ENCODE measurements at regions not wholly inside any gene's neighbourhood (a gene's known extent, or its start where the extent isn't known, plus 50 kb on each side); places are given as distances from the start of the nearest gene placed in this dataset.

- Histone ChIP-seq H3K4me2 (ENCODE audit: low read length) (peak overlapping the region; percentile 97), H3F3A (ENCODE audit: insufficient read depth, low read length) (no peaks in the 10 kb centered on the region), H3K4me1 (ENCODE audit: insufficient read depth, low read length, severe bottlenecking) (peaks cover 43% of the 10 kb centered on the region), H3K4me3 (ENCODE audit: low read depth, low read length, poor library complexity, severe bottlenecking) (peak overlapping the region; percentile 73), H2AFZ (ENCODE audit: low read length) (no peak overlapping the region), H3K27me3 (ENCODE audit: insufficient read depth, low read length) (no peaks in the 10 kb centered on the region), H3K9me3 (ENCODE audit: low read length) (no peaks in the 10 kb centered on the region), H3K9ac (ENCODE audit: low read length) (no peak overlapping the region; the same call in 1 of the 2 replicates), H4K20me1 (ENCODE audit: insufficient read depth, low read length) (no peaks in the 10 kb centered on the region), H3K79me2 (ENCODE audit: insufficient read depth, low read length) (peaks cover 9% of the 10 kb centered on the region; the same call in 1 of the 2 replicates), H3K27ac (ENCODE audit: low read depth, low read length, poor library complexity, severe bottlenecking) (no peak overlapping the region), H3K36me3 (ENCODE audit: insufficient read depth, low read length) (peaks cover 42% of the 10 kb centered on the region), H3K9me2 (ENCODE audit: low read depth, low read length) (no peaks in the 10 kb centered on the region)
- TF ChIP-seq, protein P1, sequence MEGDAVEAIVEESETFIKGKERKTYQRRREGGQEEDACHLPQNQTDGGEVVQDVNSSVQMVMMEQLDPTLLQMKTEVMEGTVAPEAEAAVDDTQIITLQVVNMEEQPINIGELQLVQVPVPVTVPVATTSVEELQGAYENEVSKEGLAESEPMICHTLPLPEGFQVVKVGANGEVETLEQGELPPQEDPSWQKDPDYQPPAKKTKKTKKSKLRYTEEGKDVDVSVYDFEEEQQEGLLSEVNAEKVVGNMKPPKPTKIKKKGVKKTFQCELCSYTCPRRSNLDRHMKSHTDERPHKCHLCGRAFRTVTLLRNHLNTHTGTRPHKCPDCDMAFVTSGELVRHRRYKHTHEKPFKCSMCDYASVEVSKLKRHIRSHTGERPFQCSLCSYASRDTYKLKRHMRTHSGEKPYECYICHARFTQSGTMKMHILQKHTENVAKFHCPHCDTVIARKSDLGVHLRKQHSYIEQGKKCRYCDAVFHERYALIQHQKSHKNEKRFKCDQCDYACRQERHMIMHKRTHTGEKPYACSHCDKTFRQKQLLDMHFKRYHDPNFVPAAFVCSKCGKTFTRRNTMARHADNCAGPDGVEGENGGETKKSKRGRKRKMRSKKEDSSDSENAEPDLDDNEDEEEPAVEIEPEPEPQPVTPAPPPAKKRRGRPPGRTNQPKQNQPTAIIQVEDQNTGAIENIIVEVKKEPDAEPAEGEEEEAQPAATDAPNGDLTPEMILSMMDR (IDR thresholded peaks at IDR 0.05; ENCODE audit: low read length) = no peak
- no peak for TF ChIP-seq EZH2 (IDR thresholded peaks at IDR 0.05; ENCODE audit: borderline replicate concordance, low read length)
Observed at GRCh38 chr6:11379805-11380204, 147.3 kb upstream of the NEDD9 start.

DNA sequence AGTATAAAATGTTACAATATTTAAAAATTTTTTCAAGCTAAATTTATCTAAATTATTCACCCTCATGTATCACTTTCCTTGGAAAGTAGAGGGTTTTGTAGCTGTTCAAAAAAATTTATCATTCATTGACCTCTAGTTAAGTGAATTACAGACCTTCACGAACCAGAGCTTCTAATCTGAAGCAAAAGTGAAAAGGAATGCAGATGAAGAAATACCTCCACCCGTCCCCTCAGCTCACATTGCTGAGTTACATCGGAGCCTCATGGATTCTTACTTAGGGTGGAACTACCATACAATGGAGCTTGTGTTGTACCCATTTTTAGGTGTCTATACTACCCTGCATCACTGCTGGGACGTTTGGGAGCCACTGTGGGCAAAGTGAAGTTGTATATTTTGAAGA lies 146.2 kb upstream of the NEDD9 start:
- TF ChIP-seq, protein P1 (IDR thresholded peaks at IDR 0.05; ENCODE audit: low read length) = no peak
- TF ChIP-seq EZH2 (IDR thresholded peaks at IDR 0.05; ENCODE audit: borderline replicate concordance, low read length) = no peak
- Histone ChIP-seq H4K20me1 (ENCODE audit: insufficient read depth, low read length) (no peaks in the 10 kb centered on the region), H3K9me3 (ENCODE audit: low read length) (no peaks in the 10 kb centered on the region), H3K79me2 (ENCODE audit: insufficient read depth, low read length) (peaks cover 10% of the 10 kb centered on the region; the same call in 1 of the 2 replicates), H3K36me3 (ENCODE audit: insufficient read depth, low read length) (peaks cover 42% of the 10 kb centered on the region), H3K4me3 (ENCODE audit: low read depth, low read length, poor library complexity, severe bottlenecking) (no peak overlapping the region), H2AFZ (ENCODE audit: low read length) (no peak overlapping the region), H3F3A (ENCODE audit: insufficient read depth, low read length) (no peaks in the 10 kb centered on the region), H3K9ac (ENCODE audit: low read length) (no peak overlapping the region), H3K27ac (ENCODE audit: low read depth, low read length, poor library complexity, severe bottlenecking) (no peak overlapping the region), H3K4me1 (ENCODE audit: insufficient read depth, low read length, severe bottlenecking) (peaks cover 53% of the 10 kb centered on the region), H3K9me2 (ENCODE audit: low read depth, low read length) (no peaks in the 10 kb centered on the region), H3K4me2 (ENCODE audit: low read length) (no peak overlapping the region), H3K27me3 (ENCODE audit: insufficient read depth, low read length) (no peaks in the 10 kb centered on the region)

- Histone ChIP-seq H3K9me3 (ENCODE audit: low read length) (no peaks in the 10 kb centered on the region), H3K4me3 (ENCODE audit: low read depth, low read length, poor library complexity, severe bottlenecking) (no peak overlapping the region), H3K79me2 (ENCODE audit: insufficient read depth, low read length) (peaks cover 17% of the 10 kb centered on the region; the same call in 1 of the 2 replicates), H3K27ac (ENCODE audit: low read depth, low read length, poor library complexity, severe bottlenecking) (peak overlapping the region; percentile 72), H3K4me2 (ENCODE audit: low read length) (peak overlapping the region; percentile 4; the same call in 1 of the 2 replicates), H3K27me3 (ENCODE audit: insufficient read depth, low read length) (no peaks in the 10 kb centered on the region), H3K9me2 (ENCODE audit: low read depth, low read length) (no peaks in the 10 kb centered on the region), H4K20me1 (ENCODE audit: insufficient read depth, low read length) (no peaks in the 10 kb centered on the region), H2AFZ (ENCODE audit: low read length) (no peak overlapping the region), H3K9ac (ENCODE audit: low read length) (no peak overlapping the region), H3K4me1 (ENCODE audit: insufficient read depth, low read length, severe bottlenecking) (peaks cover 26% of the 10 kb centered on the region), H3K36me3 (ENCODE audit: insufficient read depth, low read length) (peaks cover 36% of the 10 kb centered on the region), H3F3A (ENCODE audit: insufficient read depth, low read length) (no peaks in the 10 kb centered on the region)
- TF ChIP-seq, protein P1 (IDR thresholded peaks at IDR 0.05; ENCODE audit: low read length) = no peak
- TF ChIP-seq EZH2 (IDR thresholded peaks at IDR 0.05; ENCODE audit: borderline replicate concordance, low read length) = no peak
Observed at GRCh38 chr6:11374036-11375010, 141.9 kb upstream of the NEDD9 start.
